HCT116 (cell line): ENCODE measurements at regions not wholly inside any gene's neighbourhood (a gene's known extent, or its start where the extent isn't known, plus 50 kb on each side); places are given as distances from the start of the nearest gene placed in this dataset.

ENCODE experiments used
- ATAC-seq: fragments of 200-7000 bp; cut with Tn5 transposase; 2 replicates; pipeline ENCODE4 v1.9.1; 2020; ENCODE audit warnings: mild to moderate bottlenecking, moderate library complexity
- BruUV-seq: library from RNA; stranded (reverse); fragments of 400-500 nt; replicated peaks from 2 replicates; lab custom pipeline; 2021; lab: Mats Ljungman, UMichigan
- CTCF ChIA-PET: fragments of 300-600 bp; sonication (Branson Sonifier 250); formaldehyde crosslinking; loops from one replicate; lab custom pipeline; 2021; ENCODE audit warnings: antibody characterized with exemption; lab: Charles Lee
- POLR2A ChIA-PET: fragments of 300-600, 350-600 bp; sonication (Branson Sonifier 250); formaldehyde crosslinking; loops from one replicate; lab custom pipeline; 2021; ENCODE audit warnings: antibody characterized with exemption; lab: Charles Lee
- RAD21 ChIA-PET, 2 experiments: fragments of 300-600 bp; sonication (Branson Sonifier 250); formaldehyde crosslinking; loops; one replicate each; lab custom pipeline; 2023; ENCODE audit warnings: low total read pairs in 2 of 2; ENCODE audit not compliant: uncharacterized antibody in 2 of 2, unreplicated experiment in 2 of 2, low non-redundant PET in 1 of 2; lab: Charles Lee
- DNase-seq: peaks from one replicate; pipeline ENCODE4 v3.0.0-alpha.2; 2010; ENCODE audit warnings: low read depth, low spot score
- H2AFZ ChIP-seq: fragments of 200-600 bp; shearing (Covaris generic), sonication (generic); 2 replicates; pipeline ENCODE4 v1.6.1; 2017; ENCODE audit warnings: low read depth, mixed run types, mixed read lengths, antibody characterized with exemption, low read length; ENCODE audit not compliant: poor library complexity, severe bottlenecking
- H3K27ac ChIP-seq: 2 replicates; pipeline ENCODE4 v1.5.1; 2012; ENCODE audit warnings: low read depth, low read length
- H3K27me3 ChIP-seq: fragments of 200-600 bp; sonication (generic); 2 replicates; pipeline ENCODE4 v1.6.1; 2016; ENCODE audit warnings: mixed run types, low read length, mixed read lengths; ENCODE audit not compliant: insufficient read depth
- H3K36me3 ChIP-seq, 2 experiments: fragments of 200-500 bp in 1 of 2; fragments of 200-600 bp in 1 of 2; sonication (Bioruptor generic) in 1 of 2; sonication (generic) in 1 of 2; 2 replicates each; pipeline versions ENCODE4 v1.5.1 to v1.6.1; 2014 to 2016; ENCODE audit warnings: low read length in 2 of 2, inconsistent platforms in 1 of 2, mixed read lengths in 1 of 2, mixed run types in 1 of 2; ENCODE audit not compliant: insufficient read depth in 2 of 2, control insufficient read depth in 1 of 2
- H3K4me1 ChIP-seq, 2 experiments: fragments of 200-600 bp in 1 of 2; sonication (generic) in 1 of 2; 2 replicates each; pipeline versions ENCODE4 v1.5.1 to v1.6.1; 2012 to 2017; ENCODE audit warnings: low read length in 2 of 2, inconsistent platforms in 1 of 2, mild to moderate bottlenecking in 1 of 2, mixed read lengths in 1 of 2, mixed run types in 1 of 2, moderate library complexity in 1 of 2; ENCODE audit not compliant: insufficient read depth in 2 of 2, control insufficient read depth in 1 of 2
- H3K4me2 ChIP-seq: fragments of 200-600 bp; sonication (generic); 2 replicates; pipeline ENCODE4 v1.6.1; 2017; ENCODE audit warnings: mixed run types, low read length, mixed read lengths
- H3K4me3 ChIP-seq, 2 experiments: fragments of 200-600 bp in 1 of 2; sonication (generic) in 1 of 2; replicated peaks in 1 of 2; 2 replicates each; pipeline ENCODE4 v1.5.1; 2011 to 2016; ENCODE audit warnings: low read length in 2 of 2, control low read depth in 1 of 2, low read depth in 1 of 2, mild to moderate bottlenecking in 1 of 2, mixed read lengths in 1 of 2, mixed run types in 1 of 2
- H3K79me2 ChIP-seq: fragments of 200-600 bp; sonication (generic); 2 replicates; pipeline ENCODE4 v1.6.1; 2017; ENCODE audit warnings: mild to moderate bottlenecking, mixed run types, low read length, moderate library complexity, mixed read lengths; ENCODE audit not compliant: insufficient read depth
- H3K9ac ChIP-seq: fragments of 200-600 bp; sonication (generic); 2 replicates; pipeline ENCODE4 v1.6.1; 2016; ENCODE audit warnings: low read length, mixed read lengths
- H3K9me2 ChIP-seq: fragments of 200-600 bp; sonication (generic), shearing (Covaris generic); 2 replicates; pipeline ENCODE4 v1.6.1; 2017; ENCODE audit warnings: mixed run types, mild to moderate bottlenecking, moderate library complexity; ENCODE audit not compliant: insufficient read depth
- H3K9me3 ChIP-seq, 2 experiments: fragments of 200-500 bp in 1 of 2; fragments of 200-600 bp in 1 of 2; sonication (Bioruptor generic) in 1 of 2; sonication (generic) in 1 of 2; 2 replicates each; pipeline ENCODE4 v1.6.1; 2014 to 2017; ENCODE audit warnings: low read length in 2 of 2, mixed read lengths in 2 of 2, inconsistent platforms in 1 of 2, low read depth in 1 of 2, mild to moderate bottlenecking in 1 of 2, mixed run types in 1 of 2, moderate library complexity in 1 of 2; ENCODE audit not compliant: control insufficient read depth in 1 of 2, insufficient read depth in 1 of 2
- H4K20me1 ChIP-seq: fragments of 200-600 bp; sonication (generic), shearing (Covaris generic); 2 replicates; pipeline ENCODE4 v1.6.1; 2017; ENCODE audit warnings: mixed run types, mild to moderate bottlenecking, moderate library complexity; ENCODE audit not compliant: insufficient read depth
- ELF1 ChIP-seq: IDR thresholded peaks from 2 replicates; pipeline ENCODE4 v1.6.1; 2012; ENCODE audit warnings: low read depth, borderline replicate concordance
- EZH2phosphoT487 ChIP-seq: fragments of 200-600 bp; IDR thresholded peaks from 2 replicates; pipeline ENCODE4 v1.6.1; 2018; ENCODE audit warnings: antibody characterized with exemption, borderline replicate concordance
- JUND ChIP-seq: IDR thresholded peaks from 2 replicates; pipeline ENCODE4 v1.6.1; 2012
- POLR2A ChIP-seq: IDR thresholded peaks from 2 replicates; pipeline ENCODE4 v1.7.0; 2011; ENCODE audit warnings: borderline replicate concordance; ENCODE audit not compliant: insufficient read depth, insufficient read length; ENCODE audit errors: extremely low read depth
- POLR2AphosphoS5 ChIP-seq: IDR thresholded peaks from 2 replicates; pipeline ENCODE4 v1.6.1; 2011; ENCODE audit warnings: mild to moderate bottlenecking, low read depth, low read length, moderate library complexity
- RAD21 ChIP-seq: IDR thresholded peaks from 2 replicates; pipeline ENCODE4 v1.6.1; 2012; ENCODE audit warnings: low read depth, mild to moderate bottlenecking
- SIN3A ChIP-seq: IDR thresholded peaks from 2 replicates; pipeline ENCODE4 v1.6.1; 2012; ENCODE audit warnings: low read depth
- SP1 ChIP-seq: IDR thresholded peaks from 2 replicates; pipeline ENCODE4 v1.6.1; 2012; ENCODE audit warnings: low read depth
- SRF ChIP-seq: IDR thresholded peaks from 2 replicates; pipeline ENCODE4 v1.6.1; 2012; ENCODE audit warnings: low read depth
- TCF7L2 ChIP-seq: IDR thresholded peaks from 2 replicates; pipeline ENCODE4 v1.7.0; 2011; ENCODE audit warnings: borderline replicate concordance, inconsistent platforms; ENCODE audit not compliant: insufficient read depth, insufficient read length; ENCODE audit errors: extremely low read depth
- YY1 ChIP-seq: IDR thresholded peaks from 2 replicates; pipeline ENCODE4 v1.6.1; 2011; ENCODE audit warnings: low read length, low read depth, moderate library complexity, mild to moderate bottlenecking; ENCODE audit not compliant: insufficient replicate concordance; ENCODE audit errors: extremely low read depth
- ZNF274 ChIP-seq: fragments of 200-500 bp; sonication (Bioruptor generic); IDR thresholded peaks from 2 replicates; pipeline ENCODE4 v1.6.1; 2014; ENCODE audit warnings: mild to moderate bottlenecking, low read depth, low read length, inconsistent platforms
- intact Hi-C: fragments of 100-400 bp; cut with micrococcal nuclease; formaldehyde crosslinking; loops from 2 replicates; pipeline ENCODE4 v1.10.0; 2022
- TF ChIP-seq, protein P1 (sequence below): IDR thresholded peaks from 2 replicates; pipeline ENCODE4 v1.6.1; 2012
- TF ChIP-seq, protein P2 (sequence below): IDR thresholded peaks from 2 replicates; pipeline ENCODE4 v1.6.1; 2012; ENCODE audit warnings: low read depth
- TF ChIP-seq, protein P3 (sequence below), 3 experiments: fragments of 200-600 bp in 1 of 3; sonication (generic) in 1 of 3; IDR thresholded peaks in 2 of 3; conservative IDR thresholded peaks in 1 of 3; 2 replicates each; pipeline ENCODE4 v1.5.1; 2012 to 2017; ENCODE audit warnings: low read depth in 2 of 3, low read length in 2 of 3, antibody characterized with exemption in 1 of 3, borderline replicate concordance in 1 of 3, control low read depth in 1 of 3, mild to moderate bottlenecking in 1 of 3, mixed read lengths in 1 of 3, mixed run types in 1 of 3, moderate library complexity in 1 of 3; ENCODE audit not compliant: insufficient read depth in 1 of 3

DNA sequence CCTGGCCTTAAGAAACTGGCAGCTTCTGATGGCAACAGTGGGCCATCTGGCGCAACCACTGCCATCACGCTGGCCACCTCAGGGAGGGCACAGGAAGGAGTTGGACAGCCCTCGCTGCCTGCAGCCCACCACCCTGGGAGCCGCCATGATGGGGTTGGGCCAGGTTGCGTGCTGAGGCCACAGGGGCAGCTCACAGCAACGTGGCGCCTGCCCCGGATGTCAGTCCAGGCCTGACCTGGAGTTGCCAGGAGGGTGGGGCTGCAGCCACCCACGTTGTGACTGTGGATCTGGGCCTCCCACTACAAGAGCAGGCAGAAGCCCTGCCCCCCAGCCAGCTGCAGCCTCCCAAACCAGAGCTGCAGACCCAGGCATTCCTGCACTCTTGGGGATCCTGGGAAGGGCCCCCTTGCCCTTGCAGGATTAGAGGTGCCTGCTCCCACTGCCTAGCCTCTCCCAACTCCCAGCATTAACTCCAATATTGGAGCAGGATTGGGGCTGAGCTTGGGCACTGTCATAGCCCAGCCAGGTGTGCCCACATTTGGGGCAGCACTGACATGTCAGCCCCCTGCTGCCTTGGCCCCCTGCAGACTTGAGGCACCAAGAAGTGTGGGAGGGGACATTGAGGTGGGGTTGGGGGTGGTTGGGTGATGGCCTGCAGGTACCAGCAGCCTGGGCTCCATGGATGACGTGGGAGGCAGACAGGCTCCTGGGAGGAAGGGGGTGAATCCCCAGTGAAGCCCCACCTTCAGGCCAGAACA lies 468.9 kb upstream of the CCDC54 start:
- ChIA-PET CTCF (no interaction called here), RAD21 (interaction anchor here in 1 of 2 experiments (0.7 kb wide), 1 partner anchor 712 kb away, joined by 3 read pairs; no protein-coding TSS in a partner anchor), POLR2A (no interaction called here)
- Histone ChIP-seq H3K9me3 (no peaks in the 10 kb centered on the region; a peak in 1 of 4 replicates), H3K9ac (no peak overlapping the region), H3K9me2 (no peaks in the 10 kb centered on the region), H3K4me3 (no peak overlapping the region), H2AFZ (no peak overlapping the region), H3K4me1 (no peaks in the 10 kb centered on the region), H4K20me1 (no peaks in the 10 kb centered on the region)
- ATAC-seq = no peak
- no TSS peak for BruUV-seq
- intact Hi-C loops = no loop called here
- TF ChIP-seq, protein P1, sequence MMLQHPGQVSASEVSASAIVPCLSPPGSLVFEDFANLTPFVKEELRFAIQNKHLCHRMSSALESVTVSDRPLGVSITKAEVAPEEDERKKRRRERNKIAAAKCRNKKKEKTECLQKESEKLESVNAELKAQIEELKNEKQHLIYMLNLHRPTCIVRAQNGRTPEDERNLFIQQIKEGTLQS = no peak
- TF ChIP-seq, protein P2, sequence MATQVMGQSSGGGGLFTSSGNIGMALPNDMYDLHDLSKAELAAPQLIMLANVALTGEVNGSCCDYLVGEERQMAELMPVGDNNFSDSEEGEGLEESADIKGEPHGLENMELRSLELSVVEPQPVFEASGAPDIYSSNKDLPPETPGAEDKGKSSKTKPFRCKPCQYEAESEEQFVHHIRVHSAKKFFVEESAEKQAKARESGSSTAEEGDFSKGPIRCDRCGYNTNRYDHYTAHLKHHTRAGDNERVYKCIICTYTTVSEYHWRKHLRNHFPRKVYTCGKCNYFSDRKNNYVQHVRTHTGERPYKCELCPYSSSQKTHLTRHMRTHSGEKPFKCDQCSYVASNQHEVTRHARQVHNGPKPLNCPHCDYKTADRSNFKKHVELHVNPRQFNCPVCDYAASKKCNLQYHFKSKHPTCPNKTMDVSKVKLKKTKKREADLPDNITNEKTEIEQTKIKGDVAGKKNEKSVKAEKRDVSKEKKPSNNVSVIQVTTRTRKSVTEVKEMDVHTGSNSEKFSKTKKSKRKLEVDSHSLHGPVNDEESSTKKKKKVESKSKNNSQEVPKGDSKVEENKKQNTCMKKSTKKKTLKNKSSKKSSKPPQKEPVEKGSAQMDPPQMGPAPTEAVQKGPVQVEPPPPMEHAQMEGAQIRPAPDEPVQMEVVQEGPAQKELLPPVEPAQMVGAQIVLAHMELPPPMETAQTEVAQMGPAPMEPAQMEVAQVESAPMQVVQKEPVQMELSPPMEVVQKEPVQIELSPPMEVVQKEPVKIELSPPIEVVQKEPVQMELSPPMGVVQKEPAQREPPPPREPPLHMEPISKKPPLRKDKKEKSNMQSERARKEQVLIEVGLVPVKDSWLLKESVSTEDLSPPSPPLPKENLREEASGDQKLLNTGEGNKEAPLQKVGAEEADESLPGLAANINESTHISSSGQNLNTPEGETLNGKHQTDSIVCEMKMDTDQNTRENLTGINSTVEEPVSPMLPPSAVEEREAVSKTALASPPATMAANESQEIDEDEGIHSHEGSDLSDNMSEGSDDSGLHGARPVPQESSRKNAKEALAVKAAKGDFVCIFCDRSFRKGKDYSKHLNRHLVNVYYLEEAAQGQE = no peak
- TF ChIP-seq SP1 (no peak), RAD21 (no peak), POLR2AphosphoS5 (no peak), ZNF274 (no peak), JUND (no peak), YY1 (no peak), SRF (no peak), SIN3A (no peak), TCF7L2 (no peak), EZH2phosphoT487 (no peak), POLR2A (no peak), ELF1 (no peak)
- TF ChIP-seq, protein P3, sequence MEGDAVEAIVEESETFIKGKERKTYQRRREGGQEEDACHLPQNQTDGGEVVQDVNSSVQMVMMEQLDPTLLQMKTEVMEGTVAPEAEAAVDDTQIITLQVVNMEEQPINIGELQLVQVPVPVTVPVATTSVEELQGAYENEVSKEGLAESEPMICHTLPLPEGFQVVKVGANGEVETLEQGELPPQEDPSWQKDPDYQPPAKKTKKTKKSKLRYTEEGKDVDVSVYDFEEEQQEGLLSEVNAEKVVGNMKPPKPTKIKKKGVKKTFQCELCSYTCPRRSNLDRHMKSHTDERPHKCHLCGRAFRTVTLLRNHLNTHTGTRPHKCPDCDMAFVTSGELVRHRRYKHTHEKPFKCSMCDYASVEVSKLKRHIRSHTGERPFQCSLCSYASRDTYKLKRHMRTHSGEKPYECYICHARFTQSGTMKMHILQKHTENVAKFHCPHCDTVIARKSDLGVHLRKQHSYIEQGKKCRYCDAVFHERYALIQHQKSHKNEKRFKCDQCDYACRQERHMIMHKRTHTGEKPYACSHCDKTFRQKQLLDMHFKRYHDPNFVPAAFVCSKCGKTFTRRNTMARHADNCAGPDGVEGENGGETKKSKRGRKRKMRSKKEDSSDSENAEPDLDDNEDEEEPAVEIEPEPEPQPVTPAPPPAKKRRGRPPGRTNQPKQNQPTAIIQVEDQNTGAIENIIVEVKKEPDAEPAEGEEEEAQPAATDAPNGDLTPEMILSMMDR (IDR thresholded peaks at IDR 0.05 in 2 of 3, conservative IDR thresholded peaks at IDR 0.05 in 1 of 3; ENCODE audit: borderline replicate concordance in 1 of 3, insufficient read depth in 1 of 3, low read depth in 2 of 3, low read length in 2 of 3) = no peak
- TF ChIP-seq, all 23 proteins: peak for 0
- H3K27ac ChIP-seq = no peak overlapping the region
- no peak for DNase-seq
- H3K4me2 ChIP-seq = no peak overlapping the region
- H3K36me3 ChIP-seq = no peaks in the 10 kb centered on the region
- H3K27me3 ChIP-seq = no peaks in the 10 kb centered on the region
- no peaks in the 10 kb centered on the region for H3K79me2 ChIP-seq
